IMR-90 (cell line): ENCODE measurements at regions not wholly inside any gene's neighbourhood (a gene's known extent, or its start where the extent isn't known, plus 50 kb on each side); places are given as distances from the start of the nearest gene placed in this dataset.

Source experiments
- ATAC-seq: fragments of 200-7000 bp; cut with Tn5 transposase; 2 replicates; pipeline ENCODE4 v1.9.1; 2020; ENCODE audit warnings: low read depth, mild to moderate bottlenecking, moderate library complexity
- BruUV-seq: library from RNA; stranded (reverse); fragments of 400-500 nt; replicated peaks from 2 replicates; lab custom pipeline; 2021; lab: Mats Ljungman, UMichigan
- CTCF ChIA-PET: fragments of 300-600 bp; formaldehyde crosslinking; extraction: SDS; loops from one replicate; lab custom pipeline; 2021; ENCODE audit warnings: antibody characterized with exemption; lab: Yijun Ruan, JAX
- POLR2A ChIA-PET: fragments of 300-600 bp; sonication (Branson Sonifier 250); formaldehyde crosslinking; loops from one replicate; lab custom pipeline; 2022; ENCODE audit warnings: antibody characterized with exemption; ENCODE audit not compliant: unreplicated experiment; lab: Charles Lee
- DNase-seq: peaks from one replicate; pipeline ENCODE4 v3.0.0; 2013
- H2AFZ ChIP-seq: replicated peaks from 2 replicates; pipeline ENCODE3; 2013; ENCODE audit warnings: low read length, mild to moderate bottlenecking; ENCODE audit not compliant: poor library complexity
- H2AK5ac ChIP-seq: 2 replicates; pipeline ENCODE4 v1.6.1; 2013; ENCODE audit warnings: low read depth, low read length, inconsistent platforms
- H2AK9ac ChIP-seq: replicated peaks from 2 replicates; pipeline ENCODE3; 2013; ENCODE audit warnings: mild to moderate bottlenecking, low read depth, low read length, moderate library complexity; ENCODE audit not compliant: poor library complexity
- H2BK120ac ChIP-seq: 2 replicates; pipeline ENCODE4 v1.6.1; 2013; ENCODE audit warnings: low read depth, low read length, inconsistent platforms
- H2BK15ac ChIP-seq: 3 replicates; pipeline ENCODE4 v1.6.1; 2013; ENCODE audit warnings: low read depth, low read length, inconsistent platforms
- H2BK20ac ChIP-seq: 2 replicates; pipeline ENCODE4 v1.6.1; 2013; ENCODE audit warnings: low read depth, mild to moderate bottlenecking, inconsistent platforms, low read length, moderate library complexity
- H2BK5ac ChIP-seq: 2 replicates; pipeline ENCODE4 v1.6.1; 2013; ENCODE audit warnings: mild to moderate bottlenecking, low read depth, low read length, inconsistent platforms; ENCODE audit not compliant: poor library complexity, severe bottlenecking
- H3K14ac ChIP-seq: replicated peaks from 2 replicates; pipeline ENCODE4 v1.6.1; 2013; ENCODE audit warnings: low read depth, low read length, inconsistent platforms
- H3K18ac ChIP-seq: 2 replicates; pipeline ENCODE4 v1.6.1; 2013; ENCODE audit warnings: low read depth, low read length, control low read depth
- H3K23ac ChIP-seq: 2 replicates; pipeline ENCODE4 v1.6.1; 2013; ENCODE audit warnings: low read depth, low read length, inconsistent platforms
- H3K27ac ChIP-seq: 2 replicates; pipeline ENCODE4 v1.5.1; 2013; ENCODE audit warnings: mild to moderate bottlenecking, control low read depth, low read length; ENCODE audit not compliant: insufficient read depth
- H3K27me3 ChIP-seq: 2 replicates; pipeline ENCODE4 v1.6.1; 2013; ENCODE audit warnings: low read length; ENCODE audit not compliant: control insufficient read depth, insufficient read depth
- H3K36me3 ChIP-seq: 2 replicates; pipeline ENCODE4 v1.6.1; 2013; ENCODE audit warnings: low read length, mixed read lengths; ENCODE audit not compliant: control insufficient read depth, insufficient read depth
- H3K4ac ChIP-seq: 2 replicates; pipeline ENCODE4 v1.6.1; 2013; ENCODE audit warnings: low read depth, low read length, inconsistent platforms
- H3K4me1 ChIP-seq: 2 replicates; pipeline ENCODE4 v1.6.1; 2013; ENCODE audit warnings: low read length, mixed read lengths; ENCODE audit not compliant: control insufficient read depth, insufficient read depth
- H3K4me2 ChIP-seq: 2 replicates; pipeline ENCODE4 v1.6.1; 2013; ENCODE audit warnings: low read depth, mild to moderate bottlenecking, control low read depth, low read length, moderate library complexity
- H3K4me3 ChIP-seq: 2 replicates; pipeline ENCODE4 v1.5.1; 2013; ENCODE audit warnings: low read depth, mild to moderate bottlenecking, control low read depth, low read length, moderate library complexity; ENCODE audit not compliant: insufficient read depth
- H3K56ac ChIP-seq: 2 replicates; pipeline ENCODE4 v1.6.1; 2013; ENCODE audit warnings: low read length, inconsistent platforms; ENCODE audit not compliant: insufficient read depth; ENCODE audit errors: extremely low read depth
- H3K79me1 ChIP-seq, 2 experiments: 2 replicates each; pipeline ENCODE4 v1.6.1; 2013; ENCODE audit warnings: low read length in 2 of 2, inconsistent platforms in 1 of 2, low read depth in 1 of 2
- H3K9ac ChIP-seq: 2 replicates; pipeline ENCODE4 v1.6.1; 2013; ENCODE audit warnings: low read depth, low read length, control low read depth
- H3K9me1 ChIP-seq: 2 replicates; pipeline ENCODE4 v1.6.1; 2013; ENCODE audit warnings: low read length, inconsistent platforms; ENCODE audit not compliant: insufficient read depth
- H3K9me3 ChIP-seq: 2 replicates; pipeline ENCODE4 v1.6.1; 2013; ENCODE audit warnings: low read length; ENCODE audit not compliant: control insufficient read depth, insufficient read depth
- H4K20me1 ChIP-seq: 2 replicates; pipeline ENCODE4 v1.6.1; 2013; ENCODE audit warnings: low read length, inconsistent platforms; ENCODE audit not compliant: insufficient read depth
- H4K5ac ChIP-seq: 2 replicates; pipeline ENCODE4 v1.6.1; 2013; ENCODE audit warnings: mild to moderate bottlenecking, low read depth, low read length, control low read depth
- H4K8ac ChIP-seq, 2 experiments: 2 replicates each; pipeline ENCODE4 v1.6.1; 2013; ENCODE audit warnings: low read depth in 2 of 2, low read length in 2 of 2, control low read depth in 1 of 2, inconsistent platforms in 1 of 2
- H4K91ac ChIP-seq: 2 replicates; pipeline ENCODE4 v1.6.1; 2013; ENCODE audit warnings: low read depth, low read length, inconsistent platforms; ENCODE audit not compliant: insufficient read depth
- FOS ChIP-seq: fragments of 150-350 bp; IDR thresholded peaks from 2 replicates; pipeline ENCODE4 v1.6.1; 2016; ENCODE audit warnings: low read depth, low read length
- RFX5 ChIP-seq: IDR thresholded peaks from 2 replicates; pipeline ENCODE4 v1.8.0; 2012; ENCODE audit warnings: low read depth, mild to moderate bottlenecking, low read length, moderate library complexity
- SMC3 ChIP-seq: fragments of 150-350 bp; IDR thresholded peaks from 2 replicates; pipeline ENCODE4 v1.6.1; 2016; ENCODE audit warnings: low read depth, mild to moderate bottlenecking, antibody characterized with exemption, low read length, moderate library complexity
- WGBS, 2 experiments: methylation state at CpG; one replicate each; pipeline versions ENCODE4 v1.1.5 to v1.1.7; 2013; ENCODE audit warnings: missing lambda C conversion rate in 2 of 2; ENCODE audit not compliant: insufficient read length in 1 of 2; ENCODE audit errors: extremely low coverage in 2 of 2; 5-methylcytosine and 5-hydroxymethylcytosine counted together
- dilution Hi-C: fragments of 300-500 bp; cut with HindIII; formaldehyde crosslinking; loops from one replicate; pipeline ENCODE4 v1.14.3; 2018; ENCODE audit warnings: low sequenced_read_pairs; ENCODE audit not compliant: unreplicated experiment
- in situ Hi-C: fragments of 300-500 bp; cut with MboI; formaldehyde crosslinking; loops from 3 replicates; pipeline ENCODE4 v1.14.3; 2019; ENCODE audit warnings: low sequenced_read_pairs, inconsistent platforms, mixed read lengths
- intact Hi-C: fragments of 100-400 bp; cut with micrococcal nuclease; formaldehyde crosslinking; loops from 2 replicates; pipeline ENCODE4 v1.10.0; 2022
- TF ChIP-seq, protein P1 (sequence below): fragments of 150-350 bp; IDR thresholded peaks from 2 replicates; pipeline ENCODE4 v1.6.1; 2016; ENCODE audit warnings: low read depth, mild to moderate bottlenecking, low read length, moderate library complexity, borderline replicate concordance

DNA sequence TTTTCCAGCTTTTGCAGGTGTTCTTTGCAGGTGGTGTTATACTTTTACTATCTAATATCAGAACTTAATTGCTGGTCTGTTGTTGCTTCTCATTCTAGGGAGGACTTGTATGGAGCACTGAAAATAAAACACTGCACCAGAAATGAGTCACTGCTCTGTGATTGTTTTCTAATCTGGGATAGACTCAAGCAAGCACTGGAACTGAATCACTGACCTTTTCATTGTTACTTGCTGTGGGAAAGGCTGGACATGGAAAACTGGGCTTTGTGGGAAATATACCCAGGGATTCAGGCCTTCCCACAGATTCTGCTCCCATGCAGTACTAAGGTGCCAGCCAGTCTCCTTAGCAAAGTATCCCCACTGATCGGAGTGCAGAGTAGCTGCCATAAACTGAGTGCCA, 470.0 kb upstream of the GCFC2 start:
- no peak overlapping the region for H2AK9ac ChIP-seq
- H3K9me3 ChIP-seq, result no peaks in the 10 kb centered on the region
- H2BK20ac ChIP-seq, result no peak overlapping the region
- H2BK5ac ChIP-seq, result no peak overlapping the region
- DNase-seq (no peak), ATAC-seq (no peak)
- no peak overlapping the region for H3K23ac ChIP-seq
- no peak overlapping the region for H3K9ac ChIP-seq
- H2BK15ac ChIP-seq, result no peak overlapping the region
- H4K8ac ChIP-seq, result no peak overlapping the region
- H3K27me3 ChIP-seq, result no peaks in the 10 kb centered on the region
- dilution Hi-C loops, result no loop called here
- H3K18ac ChIP-seq, result no peak overlapping the region
- no peak overlapping the region for H2BK120ac ChIP-seq
- no peaks in the 10 kb centered on the region for H4K20me1 ChIP-seq
- ChIA-PET CTCF (no interaction called here), POLR2A (no interaction called here)
- no peak overlapping the region for H3K4me2 ChIP-seq
- no TSS peak for BruUV-seq
- no peaks in the 10 kb centered on the region for H3K79me1 ChIP-seq
- H3K14ac ChIP-seq, result no peak overlapping the region
- H3K9me1 ChIP-seq, result no peaks in the 10 kb centered on the region
- H3K4ac ChIP-seq, result no peak overlapping the region
- H3K27ac ChIP-seq, result no peak overlapping the region
- H3K4me1 ChIP-seq, result no peaks in the 10 kb centered on the region
- no peak overlapping the region for H2AK5ac ChIP-seq
- H3K36me3 ChIP-seq, result no peaks in the 10 kb centered on the region
- H4K5ac ChIP-seq, result no peak overlapping the region
- no peak overlapping the region for H2AFZ ChIP-seq
- H3K4me3 ChIP-seq, result no peak overlapping the region
- no peak overlapping the region for H4K91ac ChIP-seq
- WGBS, 2 experiments, result no CpG with 5 or more reads among the region's 1 CpG
- no peak overlapping the region for H3K56ac ChIP-seq
- TF ChIP-seq SMC3 (no peak), RFX5 (no peak), FOS (no peak)
- TF ChIP-seq, protein P1, sequence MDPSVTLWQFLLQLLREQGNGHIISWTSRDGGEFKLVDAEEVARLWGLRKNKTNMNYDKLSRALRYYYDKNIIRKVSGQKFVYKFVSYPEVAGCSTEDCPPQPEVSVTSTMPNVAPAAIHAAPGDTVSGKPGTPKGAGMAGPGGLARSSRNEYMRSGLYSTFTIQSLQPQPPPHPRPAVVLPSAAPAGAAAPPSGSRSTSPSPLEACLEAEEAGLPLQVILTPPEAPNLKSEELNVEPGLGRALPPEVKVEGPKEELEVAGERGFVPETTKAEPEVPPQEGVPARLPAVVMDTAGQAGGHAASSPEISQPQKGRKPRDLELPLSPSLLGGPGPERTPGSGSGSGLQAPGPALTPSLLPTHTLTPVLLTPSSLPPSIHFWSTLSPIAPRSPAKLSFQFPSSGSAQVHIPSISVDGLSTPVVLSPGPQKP, result no peak
- intact Hi-C loops, result no loop called here
- in situ Hi-C loops, result no loop called here
